Nephron progenitor cell (in vitro differentiated cells): ENCODE measurements at regions not wholly inside any gene's neighbourhood (a gene's known extent, or its start where the extent isn't known, plus 50 kb on each side); places are given as distances from the start of the nearest gene placed in this dataset.

ENCODE experiments used
- DNase-seq: peaks from one replicate; pipeline ENCODE4 v3.0.0; 2021
- H3K27ac Mint-ChIP-seq: 2 replicates; pipeline ENCODE4 v1.8.0; 2021; ENCODE audit warnings: mild to moderate bottlenecking, moderate library complexity, mixed read lengths
- H3K27me3 Mint-ChIP-seq: 2 replicates; pipeline ENCODE4 v1.8.0; 2021; ENCODE audit warnings: mild to moderate bottlenecking, low read depth, mixed read lengths; ENCODE audit not compliant: poor library complexity
- H3K36me3 Mint-ChIP-seq: 2 replicates; pipeline ENCODE4 v1.8.0; 2021; ENCODE audit warnings: low read depth, mixed read lengths
- H3K4me1 Mint-ChIP-seq: 2 replicates; pipeline ENCODE4 v1.8.0; 2021; ENCODE audit warnings: mixed read lengths
- H3K4me3 Mint-ChIP-seq: 2 replicates; pipeline ENCODE4 v1.8.0; 2021; ENCODE audit warnings: mild to moderate bottlenecking, moderate library complexity, mixed read lengths
- H3K9me3 Mint-ChIP-seq: 2 replicates; pipeline ENCODE4 v1.8.0; 2021; ENCODE audit warnings: mild to moderate bottlenecking, moderate library complexity, mixed read lengths
- CTCF ChIP-seq: fragments of 200-600 bp; sonication (generic); IDR thresholded peaks from 2 replicates; pipeline ENCODE4 v1.5.0; 2021; ENCODE audit warnings: antibody characterized with exemption

DNA sequence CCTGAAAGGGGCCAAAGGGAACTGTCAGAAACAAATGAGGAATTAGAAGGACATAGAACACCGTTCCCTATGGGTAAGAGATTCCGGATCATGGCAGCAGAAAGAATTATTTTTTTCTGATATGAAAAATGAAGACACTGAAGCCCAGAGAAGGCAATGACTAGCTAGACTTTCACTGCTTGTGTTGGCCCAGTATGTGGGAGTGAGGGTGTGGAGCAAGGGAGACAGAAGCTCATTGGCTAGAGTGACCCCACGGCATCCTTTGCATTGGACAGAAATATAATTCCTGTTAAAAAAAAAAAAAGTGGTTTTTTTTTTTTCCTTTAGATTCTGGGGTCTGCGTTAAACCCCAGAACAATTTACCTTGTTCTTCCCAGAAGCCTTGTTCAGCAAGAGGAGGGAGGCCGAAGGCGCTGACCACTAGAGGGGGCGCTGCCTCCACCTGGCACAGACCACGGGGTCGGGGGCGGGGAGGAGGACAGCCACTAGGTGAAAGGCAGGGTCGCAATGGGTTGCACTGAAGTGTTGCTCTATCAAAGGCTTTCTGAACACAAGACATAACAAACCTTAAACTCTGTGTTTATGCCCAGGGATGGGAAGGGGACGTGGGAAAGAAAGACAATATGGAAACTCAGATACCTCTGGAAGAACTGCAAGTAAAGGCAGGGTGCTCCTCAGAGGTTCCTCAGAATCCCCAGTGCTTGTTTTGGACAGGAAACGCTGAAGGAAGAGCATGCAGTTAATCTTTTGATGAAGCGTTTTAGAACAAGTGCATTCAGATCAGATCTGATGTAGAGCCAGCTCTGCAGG lies 156.8 kb downstream of the KCNA5 start:
- H3K4me1 Mint-ChIP-seq: peaks cover 33% of the 10 kb centered on the region
- TF ChIP-seq CTCF: peak; percentile 83
- H3K36me3 Mint-ChIP-seq: peaks cover 4% of the 10 kb centered on the region
- DNase-seq: peak; percentile 88
- peaks cover 20% of the 10 kb centered on the region for H3K27me3 Mint-ChIP-seq
- peak overlapping the region; percentile 15 for H3K27ac Mint-ChIP-seq
- H3K4me3 Mint-ChIP-seq: peak overlapping the region; percentile 33
- H3K9me3 Mint-ChIP-seq: no peaks in the 10 kb centered on the region

DNA sequence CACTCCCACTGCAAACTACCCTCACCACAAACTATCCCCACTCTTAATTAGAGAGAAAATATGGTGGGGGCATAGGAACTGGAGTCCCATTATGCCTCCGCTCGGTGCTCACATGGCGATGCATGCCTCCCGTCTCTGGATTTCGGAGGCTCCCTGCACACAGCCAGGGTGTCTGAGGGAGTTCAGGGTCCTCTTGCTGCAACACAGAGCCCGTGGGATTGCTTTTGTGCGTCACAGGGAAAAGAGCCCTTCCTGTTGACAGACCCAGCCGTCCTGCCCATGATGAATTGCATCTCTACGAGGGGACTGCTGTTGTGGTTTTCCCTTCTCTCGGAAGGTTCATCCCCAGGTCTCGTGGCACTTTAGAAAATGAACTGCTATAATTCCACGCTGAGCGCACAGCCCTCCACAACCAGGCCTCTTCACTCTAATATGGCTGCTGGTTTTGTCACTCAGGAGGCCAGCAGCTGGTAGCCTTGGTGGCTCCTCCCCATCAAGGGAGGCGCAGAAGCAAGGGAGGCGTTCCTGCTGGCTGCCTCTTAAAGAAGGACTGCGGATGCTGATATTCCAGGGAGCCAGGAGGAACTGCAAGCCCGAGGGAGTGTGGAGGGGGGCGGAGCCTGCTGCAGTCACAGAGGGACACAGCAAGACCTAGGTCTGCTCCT lies 158.0 kb downstream of the KCNA5 start:
- peak; percentile 75 for DNase-seq
- no peak overlapping the region for H3K27ac Mint-ChIP-seq
- H3K36me3 Mint-ChIP-seq: peaks cover 5% of the 10 kb centered on the region
- no peak for TF ChIP-seq CTCF
- peaks cover 20% of the 10 kb centered on the region for H3K27me3 Mint-ChIP-seq
- H3K9me3 Mint-ChIP-seq: no peaks in the 10 kb centered on the region
- peak overlapping the region; percentile 29 for H3K4me3 Mint-ChIP-seq
- H3K4me1 Mint-ChIP-seq: peaks cover 33% of the 10 kb centered on the region

DNA sequence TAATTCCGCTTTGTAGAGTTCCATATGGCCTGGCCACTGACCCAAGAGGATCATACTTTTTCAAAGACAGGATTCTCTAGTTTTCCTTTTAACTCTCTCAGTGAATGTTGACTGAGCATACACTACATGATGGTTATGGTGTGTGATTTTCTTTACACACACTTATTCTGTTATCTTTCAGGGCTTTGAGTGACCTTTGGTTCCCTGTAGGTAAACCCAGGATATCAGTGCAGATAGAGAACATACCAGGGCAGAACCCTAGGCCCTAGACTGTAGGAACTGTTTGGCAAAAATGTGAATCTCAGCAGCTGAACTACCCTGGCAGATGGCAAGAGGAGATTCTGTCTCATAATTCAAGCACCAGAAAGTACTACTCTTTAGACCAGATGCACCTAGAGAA lies 159.6 kb downstream of the KCNA5 start:
- H3K4me1 Mint-ChIP-seq: peaks cover 33% of the 10 kb centered on the region
- DNase-seq: no peak
- H3K36me3 Mint-ChIP-seq: peaks cover 5% of the 10 kb centered on the region
- H3K4me3 Mint-ChIP-seq: no peak overlapping the region
- H3K9me3 Mint-ChIP-seq: no peaks in the 10 kb centered on the region
- TF ChIP-seq CTCF: no peak
- peaks cover 15% of the 10 kb centered on the region for H3K27me3 Mint-ChIP-seq
- H3K27ac Mint-ChIP-seq: no peak overlapping the region

DNA sequence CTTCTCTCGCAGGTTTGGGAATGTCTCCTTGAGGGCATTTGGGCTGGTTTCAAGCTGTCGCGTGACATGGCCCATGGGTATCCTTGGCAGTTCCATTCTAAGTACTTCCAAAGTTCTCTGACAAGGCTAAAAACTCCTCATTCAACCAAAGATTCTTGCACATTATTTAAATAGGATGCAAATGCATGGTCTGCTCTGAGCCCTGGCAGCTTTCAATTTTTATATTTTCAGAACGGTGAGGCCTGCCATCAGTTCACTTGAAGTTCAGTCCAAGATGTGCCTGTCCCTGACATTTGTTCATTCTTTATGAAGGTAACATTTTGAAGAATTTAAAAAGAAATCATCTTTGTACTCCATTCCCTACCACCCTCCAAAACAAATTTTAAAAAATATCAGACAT lies 160.0 kb downstream of the KCNA5 start:
- no peak overlapping the region for H3K27ac Mint-ChIP-seq
- no peak for TF ChIP-seq CTCF
- no peak overlapping the region for H3K4me3 Mint-ChIP-seq
- H3K9me3 Mint-ChIP-seq: no peaks in the 10 kb centered on the region
- peaks cover 33% of the 10 kb centered on the region for H3K4me1 Mint-ChIP-seq
- H3K36me3 Mint-ChIP-seq: peaks cover 5% of the 10 kb centered on the region
- no peak for DNase-seq
- peaks cover 10% of the 10 kb centered on the region for H3K27me3 Mint-ChIP-seq

GRCh38 chr12:5204271-5204670 lies 160.6 kb downstream of the KCNA5 start:
- Mint-ChIP-seq H3K4me3 (no peak overlapping the region), H3K36me3 (peaks cover 5% of the 10 kb centered on the region), H3K9me3 (no peaks in the 10 kb centered on the region), H3K27me3 (peaks cover 8% of the 10 kb centered on the region), H3K27ac (no peak overlapping the region), H3K4me1 (peaks cover 33% of the 10 kb centered on the region)
- TF ChIP-seq CTCF: no peak
- no peak for DNase-seq
